ENCODE measurements at regions not wholly inside any gene's neighbourhood (a gene's known extent, or its start where the extent isn't known, plus 50 kb on each side); places are given as distances from the start of the nearest gene placed in this dataset.

DNA sequence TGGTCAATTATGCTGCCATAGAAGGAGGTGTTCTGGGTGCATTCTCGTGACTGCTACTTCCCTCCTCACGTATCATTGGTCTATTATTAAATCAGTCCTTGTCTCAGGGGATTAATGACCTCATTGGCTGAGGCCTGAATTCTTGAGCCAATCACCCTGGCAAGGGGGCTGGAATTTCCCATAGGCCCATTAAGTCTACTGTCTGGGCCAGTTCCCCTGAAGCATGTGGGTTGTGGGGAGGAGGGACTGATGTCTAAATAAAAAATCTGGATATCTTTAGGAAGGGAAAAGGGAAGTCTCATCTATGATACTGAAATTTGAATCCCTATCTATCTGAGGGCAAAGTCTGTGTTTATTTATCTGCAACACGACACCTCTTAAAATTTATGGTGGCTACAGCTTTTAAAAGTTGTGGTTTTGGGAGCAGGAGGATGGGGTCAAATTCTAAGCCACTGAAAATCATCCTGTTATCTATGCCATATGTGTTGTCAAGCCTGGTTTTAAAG is 71.9 kb downstream of the DYRK2 start:
- TF ChIP-seq, protein P1, sequence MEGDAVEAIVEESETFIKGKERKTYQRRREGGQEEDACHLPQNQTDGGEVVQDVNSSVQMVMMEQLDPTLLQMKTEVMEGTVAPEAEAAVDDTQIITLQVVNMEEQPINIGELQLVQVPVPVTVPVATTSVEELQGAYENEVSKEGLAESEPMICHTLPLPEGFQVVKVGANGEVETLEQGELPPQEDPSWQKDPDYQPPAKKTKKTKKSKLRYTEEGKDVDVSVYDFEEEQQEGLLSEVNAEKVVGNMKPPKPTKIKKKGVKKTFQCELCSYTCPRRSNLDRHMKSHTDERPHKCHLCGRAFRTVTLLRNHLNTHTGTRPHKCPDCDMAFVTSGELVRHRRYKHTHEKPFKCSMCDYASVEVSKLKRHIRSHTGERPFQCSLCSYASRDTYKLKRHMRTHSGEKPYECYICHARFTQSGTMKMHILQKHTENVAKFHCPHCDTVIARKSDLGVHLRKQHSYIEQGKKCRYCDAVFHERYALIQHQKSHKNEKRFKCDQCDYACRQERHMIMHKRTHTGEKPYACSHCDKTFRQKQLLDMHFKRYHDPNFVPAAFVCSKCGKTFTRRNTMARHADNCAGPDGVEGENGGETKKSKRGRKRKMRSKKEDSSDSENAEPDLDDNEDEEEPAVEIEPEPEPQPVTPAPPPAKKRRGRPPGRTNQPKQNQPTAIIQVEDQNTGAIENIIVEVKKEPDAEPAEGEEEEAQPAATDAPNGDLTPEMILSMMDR (conservative IDR thresholded peaks at IDR 0.05; ENCODE audit: low read length): no peak
- no peak for TF ChIP-seq EZH2phosphoT487 (IDR thresholded peaks at IDR 0.05; ENCODE audit: borderline replicate concordance, low read depth, low read length)
